Uterus (tissue), 2 donors: ENCODE measurements at regions not wholly inside any gene's neighbourhood (a gene's known extent, or its start where the extent isn't known, plus 50 kb on each side); places are given as distances from the start of the nearest gene placed in this dataset.

ENCODE experiments used
- CTCF ChIP-seq, 4 experiments: fragments of 200-600 bp in 2 of 4; fragments of 450-650 bp in 2 of 4; sonication (generic) in 2 of 4; IDR thresholded peaks; one replicate each; pipeline ENCODE4 v1.5.1; 2016 to 2019; ENCODE audit warnings: antibody characterized with exemption in 4 of 4, mild to moderate bottlenecking in 2 of 4, moderate library complexity in 1 of 4
- POLR2A ChIP-seq, 2 donors: fragments of 450-650 bp; IDR thresholded peaks; one replicate each; pipeline ENCODE4 v1.6.1; 2016; ENCODE audit warnings: antibody characterized with exemption in 2 of 2, mild to moderate bottlenecking in 1 of 2, moderate library complexity in 1 of 2

- TF ChIP-seq POLR2A (IDR thresholded peaks at IDR 0.05) (no peak), CTCF (IDR thresholded peaks at IDR 0.05) (no peak)
Observed at GRCh38 chr10:28744069-28744768, 66.9 kb downstream of the BAMBI start.
